Activated CD8-positive, alpha-beta memory T cell treated with anti-CD3 and anti-CD28 coated beads for 1 hour (primary cell): ENCODE measurements at regions not wholly inside any gene's neighbourhood (a gene's known extent, or its start where the extent isn't known, plus 50 kb on each side); places are given as distances from the start of the nearest gene placed in this dataset.
A peak's percentile ranks its signal among the peaks of the same experiment; 100 is the strongest.

Experiments used
- DNase-seq, 2 donors: peaks; one replicate each; pipeline ENCODE4 v3.0.0-alpha.2; 2020; ENCODE audit warnings: low read depth in 1 of 2; ENCODE audit errors: extremely low read depth in 1 of 2

- no peak for DNase-seq
Observed at GRCh38 chr7:16235147-16236114, 185.9 kb downstream of the CRPPA start.

- DNase-seq, result no peak
Observed at GRCh38 chr7:16234493-16235146, 186.7 kb downstream of the CRPPA start.

- DNase-seq, result no peak
Observed at GRCh38 chr7:16233517-16233916, 187.8 kb downstream of the CRPPA start.

GRCh38 chr7:16232273-16232672, 189.1 kb downstream of the CRPPA start:
- no peak for DNase-seq

- DNase-seq, result peak in 1 of 2 donors; percentile 17
Observed at GRCh38 chr7:16223963-16224707, 197.2 kb downstream of the CRPPA start.

GRCh38 chr7:16212610-16213009, 208.7 kb downstream of the CRPPA start:
- DNase-seq, result no peak

GRCh38 chr7:16212032-16212431, 209.3 kb downstream of the CRPPA start:
- DNase-seq, result no peak

- DNase-seq, result no peak
Observed at GRCh38 chr7:16211402-16211925, 209.9 kb downstream of the CRPPA start.

- no peak for DNase-seq
Observed at GRCh38 chr7:16210171-16210570, 211.2 kb downstream of the CRPPA start.

GRCh38 chr7:16207321-16207720, 214.0 kb downstream of the CRPPA start:
- DNase-seq, result no peak

GRCh38 chr7:16205466-16205865, 215.9 kb downstream of the CRPPA start:
- DNase-seq, result no peak

GRCh38 chr7:16204953-16205352, 216.4 kb downstream of the CRPPA start:
- no peak for DNase-seq

- no peak for DNase-seq
Observed at GRCh38 chr7:16203065-16203464, 218.3 kb downstream of the CRPPA start.

- DNase-seq, result no peak
Observed at GRCh38 chr7:16202303-16202702, 219.0 kb downstream of the CRPPA start.

GRCh38 chr7:16200591-16200990, 220.7 kb downstream of the CRPPA start:
- DNase-seq, result no peak

- DNase-seq, result no peak
Observed at GRCh38 chr7:16193631-16194030, 227.7 kb downstream of the CRPPA start.

- no peak for DNase-seq
Observed at GRCh38 chr7:16189026-16189715, 232.2 kb downstream of the CRPPA start.

- DNase-seq, result no peak
Observed at GRCh38 chr7:16187131-16187530, 234.2 kb downstream of the CRPPA start.

GRCh38 chr7:16178585-16178984, 242.8 kb downstream of the CRPPA start:
- no peak for DNase-seq

GRCh38 chr7:16178092-16178491, 243.2 kb downstream of the CRPPA start:
- DNase-seq, result no peak

GRCh38 chr7:16174253-16174652, 247.1 kb downstream of the CRPPA start:
- no peak for DNase-seq
